Right lobe of liver (tissue), 6 donors: ENCODE measurements at regions not wholly inside any gene's neighbourhood (a gene's known extent, or its start where the extent isn't known, plus 50 kb on each side); places are given as distances from the start of the nearest gene placed in this dataset.
"Not testable (repeated sequence)": the region's sequence is repeated elsewhere in the genome, so short reads cannot be mapped to it uniquely, and the experiment has no call there.

Source experiments
- ATAC-seq, 4 donors: fragments of 200-7000 bp; cut with Tn5 transposase; one replicate each; pipeline ENCODE4 v1.9.1; 2020; ENCODE audit warnings: mild to moderate bottlenecking in 4 of 4, moderate library complexity in 4 of 4
- DNase-seq, 3 donors: peaks; one replicate each; pipeline ENCODE4 v3.0.0-alpha.2; 2020
- H3K27ac ChIP-seq, 3 donors: fragments of 200-600 bp; one replicate each; pipeline ENCODE4 v1.8.0; 2022
- H3K27me3 ChIP-seq, 2 donors: fragments of 200-600 bp; one replicate each; pipeline ENCODE4 v1.8.0; 2022
- H3K36me3 ChIP-seq, 4 donors: fragments of 200-600 bp; sonication (generic) in 1 of 4; one replicate each; pipeline versions ENCODE4 v1.5.1 to v1.8.0; 2017 to 2022; ENCODE audit warnings: control low read depth in 1 of 4
- H3K4me1 ChIP-seq, 4 donors: fragments of 200-600 bp; sonication (generic) in 1 of 4; one replicate each; pipeline versions ENCODE4 v1.5.1 to v1.8.0; 2017 to 2022; ENCODE audit warnings: control low read depth in 1 of 4
- H3K4me3 ChIP-seq, 3 donors: fragments of 200-600 bp; one replicate each; pipeline ENCODE4 v1.8.0; 2022
- H3K9me3 ChIP-seq, 4 donors: fragments of 200-600 bp; sonication (generic) in 1 of 4; one replicate each; pipeline versions ENCODE4 v1.5.1 to v1.8.0; 2017 to 2022; ENCODE audit warnings: control low read depth in 1 of 4
- CTCF ChIP-seq, 4 donors: fragments of 200-600 bp in 3 of 4; fragments of 450-650 bp in 1 of 4; IDR thresholded peaks; one replicate each; pipeline versions ENCODE4 v1.5.1 to v1.8.0; 2016 to 2022; ENCODE audit warnings: antibody characterized with exemption in 4 of 4, mild to moderate bottlenecking in 2 of 4
- POLR2A ChIP-seq: fragments of 450-650 bp; IDR thresholded peaks from one replicate; pipeline ENCODE4 v1.6.1; 2017; ENCODE audit warnings: antibody characterized with exemption, mild to moderate bottlenecking
- WGBS: methylation state at CpG from one replicate; pipeline ENCODE4 v1.1.6; 2018; ENCODE audit warnings: low coverage, low lambda C conversion rate; ENCODE audit not compliant: insufficient coverage; ENCODE audit errors: missing lambda C conversion rate; 5-methylcytosine and 5-hydroxymethylcytosine counted together
- intact Hi-C, 2 donors: fragments of 100-400 bp; cut with DNase I; formaldehyde crosslinking; loops; one replicate each; pipeline versions ENCODE4 v1.11.2 to v1.14.1; 2022
- donor health status: DM: no; HTN: yes; CAD: no.
- donor health status: DM: no; HTN: no; CAD: no.
- donor health status: DM: no; HTN: no; CAD: no.
- donor health status: DM: no; HTN: yes; CAD: no.
- donor health status: DM: no; HTN: yes; CAD: no.

- H3K9me3 ChIP-seq = no peaks in the 10 kb centered on the region
- TF ChIP-seq POLR2A (no peak), CTCF (IDR thresholded peaks at IDR 0.05) (no peak)
- WGBS = 12% methylated on average over 1 of the region's 1 CpG
- no peak for DNase-seq
- ATAC-seq = peak in 2 of 4 donors; percentile 22 to 26
- no peak overlapping the region for H3K4me3 ChIP-seq
- no peak overlapping the region for H3K27ac ChIP-seq
- intact Hi-C loops = no loop called here
- no peaks in the 10 kb centered on the region for H3K27me3 ChIP-seq
- H3K4me1 ChIP-seq = peaks cover 0 to 8% (median 0%) of the 10 kb centered on the region in 4 donors
- no peaks in the 10 kb centered on the region for H3K36me3 ChIP-seq
Measured at GRCh38 chr4:137955595-137955994, 286.6 kb downstream of the SLC7A11 start.

GRCh38 chr4:137952116-137952515 is 290.0 kb downstream of the SLC7A11 start:
- Histone ChIP-seq H3K4me3 (no peak overlapping the region), H3K9me3 (no peaks in the 10 kb centered on the region), H3K27me3 (no peaks in the 10 kb centered on the region), H3K36me3 (no peaks in the 10 kb centered on the region), H3K4me1 (peaks cover 0 to 8% (median 0%) of the 10 kb centered on the region in 4 donors), H3K27ac (no peak overlapping the region)
- intact Hi-C loops = no loop called here
- no peak for TF ChIP-seq CTCF (IDR thresholded peaks at IDR 0.05)
- no peak for TF ChIP-seq POLR2A
- peak in 1 of 4 donors; percentile 40 for ATAC-seq
- WGBS = 5% methylated on average over 2 of the region's 2 CpGs
- no peak for DNase-seq

DNA sequence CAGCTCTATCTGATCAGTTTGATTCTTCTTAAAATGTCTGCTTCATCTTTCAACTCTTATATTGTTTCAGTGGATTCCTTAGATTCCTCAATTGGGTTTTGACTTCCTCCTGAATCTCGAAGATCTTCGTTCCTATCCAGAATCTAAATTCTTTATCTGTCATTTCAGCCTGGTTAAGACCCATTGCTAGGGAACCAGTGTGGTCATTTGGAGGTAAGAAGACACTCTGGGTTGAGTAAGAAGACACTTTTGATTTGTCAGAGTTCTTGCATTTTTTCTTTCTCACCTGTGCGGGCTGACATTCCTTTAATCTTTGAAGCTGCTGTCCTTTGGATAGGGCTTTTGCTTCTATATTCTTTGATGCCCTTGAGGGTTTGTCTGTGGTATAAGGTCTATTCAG is 291.9 kb downstream of the SLC7A11 start:
- intact Hi-C loops = no loop called here
- no peak for TF ChIP-seq POLR2A
- TF ChIP-seq CTCF (IDR thresholded peaks at IDR 0.05) = no peak
- 93% methylated on average over 3 of the region's 3 CpGs for WGBS
- no peak overlapping the region for H3K27ac ChIP-seq
- ATAC-seq = no peak
- no peaks in the 10 kb centered on the region for H3K36me3 ChIP-seq
- no peaks in the 10 kb centered on the region for H3K9me3 ChIP-seq
- H3K4me1 ChIP-seq = peaks cover 0 to 5% (median 0%) of the 10 kb centered on the region in 4 donors
- H3K27me3 ChIP-seq = no peaks in the 10 kb centered on the region
- no peak for DNase-seq
- no peak overlapping the region for H3K4me3 ChIP-seq

DNA sequence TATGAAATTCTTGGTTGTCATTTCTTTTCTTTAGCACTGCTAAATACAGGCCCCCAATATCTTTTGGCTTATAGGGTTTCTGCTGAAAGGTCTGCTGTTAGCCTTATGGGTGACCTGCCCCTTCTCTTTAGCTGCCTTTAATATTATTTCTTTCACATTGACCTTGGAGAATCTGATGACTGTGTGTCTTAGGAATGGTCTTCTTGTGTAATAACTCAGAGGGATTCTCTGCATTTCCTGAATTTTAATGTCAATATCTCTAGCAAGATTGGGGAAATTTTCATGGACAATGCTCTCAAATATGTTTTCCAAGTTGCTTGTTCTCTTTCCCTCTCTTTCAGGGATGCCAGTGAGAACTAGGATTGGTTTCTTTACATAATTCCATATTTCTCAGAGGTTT is 292.4 kb downstream of the SLC7A11 start:
- Histone ChIP-seq H3K9me3 (no peaks in the 10 kb centered on the region), H3K27ac (no peak overlapping the region), H3K27me3 (no peaks in the 10 kb centered on the region), H3K4me1 (no peaks in the 10 kb centered on the region), H3K4me3 (no peak overlapping the region), H3K36me3 (no peaks in the 10 kb centered on the region)
- ATAC-seq (no peak), DNase-seq (no peak)
- no peak for TF ChIP-seq CTCF (IDR thresholded peaks at IDR 0.05)
- TF ChIP-seq POLR2A = no peak
- intact Hi-C loops = no loop called here

GRCh38 chr4:137946453-137947174 is 295.5 kb downstream of the SLC7A11 start:
- WGBS = 73% methylated on average over 1 of the region's 1 CpG
- Histone ChIP-seq H3K27ac (no peak overlapping the region), H3K4me3 (no peak overlapping the region), H3K27me3 (no peaks in the 10 kb centered on the region), H3K4me1 (no peaks in the 10 kb centered on the region), H3K9me3 (no peaks in the 10 kb centered on the region), H3K36me3 (no peaks in the 10 kb centered on the region)
- ATAC-seq (no peak), DNase-seq (no peak)
- intact Hi-C loops = no loop called here
- TF ChIP-seq CTCF (IDR thresholded peaks at IDR 0.05) = no peak

GRCh38 chr4:137942815-137943214 is 299.3 kb downstream of the SLC7A11 start:
- H3K9me3 ChIP-seq, ATAC-seq, intact Hi-C loops, H3K4me1 ChIP-seq, DNase-seq, H3K27ac ChIP-seq, H3K27me3 ChIP-seq, H3K36me3 ChIP-seq, H3K4me3 ChIP-seq: not testable (repeated sequence)
- WGBS = 87% methylated on average over 15 of the region's 15 CpGs

- H3K9me3 ChIP-seq, intact Hi-C loops, H3K36me3 ChIP-seq, H3K4me1 ChIP-seq, H3K27ac ChIP-seq, H3K4me3 ChIP-seq, H3K27me3 ChIP-seq, DNase-seq, ATAC-seq: not testable (repeated sequence)
- WGBS = no CpG with 5 or more reads among the region's 32 CpGs
Measured at GRCh38 chr4:137942015-137942515, 300.1 kb downstream of the SLC7A11 start.
